Left lung (tissue), 4 donors: ENCODE measurements at regions not wholly inside any gene's neighbourhood (a gene's known extent, or its start where the extent isn't known, plus 50 kb on each side); places are given as distances from the start of the nearest gene placed in this dataset.

Source experiments
- ATAC-seq: fragments of 200-7000 bp; cut with Tn5 transposase; one replicate; pipeline ENCODE4 v1.9.1; 2020; ENCODE audit warnings: moderate library complexity
- DNase-seq, 4 donors: peaks; one replicate each; pipeline ENCODE4 v3.0.0-alpha.2; 2013 to 2020
- H3K27ac ChIP-seq, 2 donors: fragments of 200-600 bp; sonication (generic) in 1 of 2; one replicate each; pipeline versions ENCODE4 v1.5.0 to v1.8.0; 2020 to 2021
- H3K27me3 ChIP-seq, 2 donors: fragments of 200-600 bp; sonication (generic) in 1 of 2; one replicate each; pipeline versions ENCODE4 v1.5.0 to v1.8.0; 2020 to 2021
- H3K36me3 ChIP-seq, 2 donors: fragments of 200-600 bp; sonication (generic) in 1 of 2; one replicate each; pipeline versions ENCODE4 v1.5.0 to v1.8.0; 2020 to 2021
- H3K4me1 ChIP-seq, 2 donors: fragments of 200-600 bp; one replicate each; pipeline ENCODE4 v1.8.0; 2021
- H3K4me3 ChIP-seq, 2 donors: fragments of 200-600 bp; sonication (generic) in 1 of 2; one replicate each; pipeline versions ENCODE4 v1.5.0 to v1.8.0; 2020 to 2021; ENCODE audit warnings: mild to moderate bottlenecking in 1 of 2
- H3K9me3 ChIP-seq, 2 donors: fragments of 200-600 bp; sonication (generic) in 1 of 2; one replicate each; pipeline versions ENCODE4 v1.5.0 to v1.8.0; 2020 to 2021
- intact Hi-C, 2 donors: fragments of 100-400 bp; cut with DNase I; formaldehyde crosslinking; loops; one replicate each; pipeline versions ENCODE4 v1.11.2 to v1.14.2; 2022
- TF ChIP-seq, protein P1 (sequence below), 2 donors: fragments of 200-600 bp; sonication (generic) in 1 of 2; IDR thresholded peaks; one replicate each; pipeline versions ENCODE4 v1.5.0 to v1.8.0; 2021; ENCODE audit warnings: antibody characterized with exemption in 2 of 2
- donor health status: DM: no; HTN: yes; CAD: no.
- donor health status: DM: no; HTN: no; CAD: no.

- TF ChIP-seq, protein P1, sequence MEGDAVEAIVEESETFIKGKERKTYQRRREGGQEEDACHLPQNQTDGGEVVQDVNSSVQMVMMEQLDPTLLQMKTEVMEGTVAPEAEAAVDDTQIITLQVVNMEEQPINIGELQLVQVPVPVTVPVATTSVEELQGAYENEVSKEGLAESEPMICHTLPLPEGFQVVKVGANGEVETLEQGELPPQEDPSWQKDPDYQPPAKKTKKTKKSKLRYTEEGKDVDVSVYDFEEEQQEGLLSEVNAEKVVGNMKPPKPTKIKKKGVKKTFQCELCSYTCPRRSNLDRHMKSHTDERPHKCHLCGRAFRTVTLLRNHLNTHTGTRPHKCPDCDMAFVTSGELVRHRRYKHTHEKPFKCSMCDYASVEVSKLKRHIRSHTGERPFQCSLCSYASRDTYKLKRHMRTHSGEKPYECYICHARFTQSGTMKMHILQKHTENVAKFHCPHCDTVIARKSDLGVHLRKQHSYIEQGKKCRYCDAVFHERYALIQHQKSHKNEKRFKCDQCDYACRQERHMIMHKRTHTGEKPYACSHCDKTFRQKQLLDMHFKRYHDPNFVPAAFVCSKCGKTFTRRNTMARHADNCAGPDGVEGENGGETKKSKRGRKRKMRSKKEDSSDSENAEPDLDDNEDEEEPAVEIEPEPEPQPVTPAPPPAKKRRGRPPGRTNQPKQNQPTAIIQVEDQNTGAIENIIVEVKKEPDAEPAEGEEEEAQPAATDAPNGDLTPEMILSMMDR (IDR thresholded peaks at IDR 0.05) = no peak
- ATAC-seq (no peak), DNase-seq (no peak)
- Histone ChIP-seq H3K4me1 (no peaks in the 10 kb centered on the region), H3K27me3 (no peaks in the 10 kb centered on the region), H3K36me3 (no peaks in the 10 kb centered on the region), H3K9me3 (no peaks in the 10 kb centered on the region), H3K4me3 (no peak overlapping the region), H3K27ac (no peak overlapping the region)
- intact Hi-C loops = no loop called here
These were observed 135.0 kb upstream of the PKDCC start for GRCh38 chr2:41912776-41913175.

DNA sequence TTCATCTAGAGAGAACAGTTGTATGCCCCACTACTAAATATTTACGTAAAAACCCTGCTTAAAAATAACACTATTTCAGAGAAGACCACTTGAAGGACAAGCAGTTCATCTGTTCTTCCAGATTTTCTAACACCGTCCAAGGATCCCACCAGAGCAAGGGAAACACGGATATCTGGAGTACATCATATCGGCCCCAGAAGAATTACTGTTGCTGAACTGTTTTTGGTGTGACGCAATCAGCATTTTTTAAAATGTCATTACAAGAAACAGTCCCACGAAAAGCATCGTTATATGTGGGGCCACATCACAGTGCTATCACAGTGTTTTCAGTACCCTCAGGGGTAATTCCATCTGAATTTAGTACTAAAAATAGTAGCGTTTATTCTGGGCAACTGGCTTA, 134.5 kb upstream of the PKDCC start:
- Histone ChIP-seq H3K4me3 (no peak overlapping the region), H3K4me1 (no peaks in the 10 kb centered on the region), H3K36me3 (no peaks in the 10 kb centered on the region), H3K27me3 (no peaks in the 10 kb centered on the region), H3K27ac (no peak overlapping the region), H3K9me3 (no peaks in the 10 kb centered on the region)
- TF ChIP-seq, protein P1 (IDR thresholded peaks at IDR 0.05) = no peak
- no peak for DNase-seq
- intact Hi-C loops = no loop called here
- no peak for ATAC-seq

GRCh38 chr2:41913921-41914609, 133.8 kb upstream of the PKDCC start:
- intact Hi-C loops = no loop called here
- Histone ChIP-seq H3K27ac (no peak overlapping the region), H3K36me3 (no peaks in the 10 kb centered on the region), H3K4me1 (no peaks in the 10 kb centered on the region), H3K4me3 (no peak overlapping the region), H3K27me3 (no peaks in the 10 kb centered on the region), H3K9me3 (no peaks in the 10 kb centered on the region)
- DNase-seq = no peak
- no peak for ATAC-seq
- TF ChIP-seq, protein P1 (IDR thresholded peaks at IDR 0.05) = no peak

DNA sequence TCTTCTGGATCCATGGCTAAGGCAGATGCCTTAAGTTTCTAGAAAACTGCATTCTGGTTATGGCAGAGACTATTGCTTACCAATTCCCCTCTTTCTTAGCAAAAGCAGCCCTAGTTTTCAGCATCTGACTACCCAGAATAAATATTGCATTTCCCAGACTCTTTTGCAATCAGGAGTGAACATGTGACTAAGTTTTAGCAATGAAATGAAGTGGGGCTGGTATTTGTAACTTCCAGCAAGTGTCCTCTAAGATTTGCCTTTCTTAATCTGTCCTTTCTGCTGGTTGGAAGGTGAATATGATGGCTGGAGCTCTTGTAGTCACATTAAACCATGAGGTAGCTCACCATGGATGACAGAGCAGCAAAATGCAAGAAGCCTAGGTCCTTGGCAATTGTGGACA, 132.9 kb upstream of the PKDCC start:
- Histone ChIP-seq H3K27ac (no peak overlapping the region), H3K36me3 (no peaks in the 10 kb centered on the region), H3K4me1 (no peaks in the 10 kb centered on the region), H3K4me3 (no peak overlapping the region), H3K9me3 (no peaks in the 10 kb centered on the region), H3K27me3 (no peaks in the 10 kb centered on the region)
- TF ChIP-seq, protein P1 (IDR thresholded peaks at IDR 0.05) = no peak
- DNase-seq (no peak), ATAC-seq (no peak)
- intact Hi-C loops = no loop called here

- Histone ChIP-seq H3K9me3 (no peaks in the 10 kb centered on the region), H3K36me3 (no peaks in the 10 kb centered on the region), H3K4me1 (no peaks in the 10 kb centered on the region), H3K4me3 (no peak overlapping the region), H3K27ac (no peak overlapping the region), H3K27me3 (no peaks in the 10 kb centered on the region)
- TF ChIP-seq, protein P1 (IDR thresholded peaks at IDR 0.05) = no peak
- intact Hi-C loops = no loop called here
- DNase-seq = no peak
- ATAC-seq = no peak
These were observed 131.6 kb upstream of the PKDCC start for GRCh38 chr2:41916177-41916576.
